ENCODE measurements at regions not wholly inside any gene's neighbourhood (a gene's known extent, or its start where the extent isn't known, plus 50 kb on each side); places are given as distances from the start of the nearest gene placed in this dataset.

GRCh38 chr5:74376187-74376586 is 264.3 kb downstream of the ENC1 start:
- DNase-seq (ENCODE audit: low spot score) = no peak

GRCh38 chr5:74375271-74375670 is 265.3 kb downstream of the ENC1 start:
- no peak for DNase-seq (ENCODE audit: low spot score)

GRCh38 chr5:74374656-74375055 is 265.9 kb downstream of the ENC1 start:
- DNase-seq (ENCODE audit: low spot score) = no peak

GRCh38 chr5:74373076-74373475 is 267.5 kb downstream of the ENC1 start:
- no peak for DNase-seq (ENCODE audit: low spot score)

GRCh38 chr5:74372502-74373064 is 267.9 kb downstream of the ENC1 start:
- DNase-seq (ENCODE audit: low spot score) = no peak

GRCh38 chr5:74372051-74372450 is 268.5 kb downstream of the ENC1 start:
- no peak for DNase-seq (ENCODE audit: low spot score)

GRCh38 chr5:74371621-74372020 is 268.9 kb downstream of the ENC1 start:
- DNase-seq (ENCODE audit: low spot score) = no peak

- DNase-seq (ENCODE audit: low spot score) = no peak
These were observed 270.4 kb downstream of the ENC1 start for GRCh38 chr5:74370168-74370567.

- no peak for DNase-seq (ENCODE audit: low spot score)
These were observed 271.4 kb downstream of the ENC1 start for GRCh38 chr5:74369173-74369572.

- DNase-seq (ENCODE audit: low spot score) = no peak
These were observed 272.6 kb downstream of the ENC1 start for GRCh38 chr5:74367934-74368333.

- no peak for DNase-seq (ENCODE audit: low spot score)
These were observed 273.2 kb downstream of the ENC1 start for GRCh38 chr5:74367241-74367733.

GRCh38 chr5:74365723-74366122 is 274.8 kb downstream of the ENC1 start:
- no peak for DNase-seq (ENCODE audit: low spot score)

- no peak for DNase-seq (ENCODE audit: low spot score)
These were observed 276.0 kb downstream of the ENC1 start for GRCh38 chr5:74364507-74364906.

GRCh38 chr5:74363603-74364205 is 276.8 kb downstream of the ENC1 start:
- DNase-seq (ENCODE audit: low spot score) = no peak

- DNase-seq (ENCODE audit: low spot score) = no peak
These were observed 278.8 kb downstream of the ENC1 start for GRCh38 chr5:74361406-74362358.

- no peak for DNase-seq (ENCODE audit: low spot score)
These were observed 279.9 kb downstream of the ENC1 start for GRCh38 chr5:74360535-74361210.

GRCh38 chr5:74357827-74358226 is 282.7 kb downstream of the ENC1 start:
- DNase-seq (ENCODE audit: low spot score) = no peak

GRCh38 chr5:74356009-74356695 is 284.4 kb downstream of the ENC1 start:
- DNase-seq (ENCODE audit: low spot score) = no peak

GRCh38 chr5:74355041-74355824 is 285.3 kb downstream of the ENC1 start:
- DNase-seq (ENCODE audit: low spot score) = no peak

- no peak for DNase-seq (ENCODE audit: low spot score)
These were observed 288.3 kb downstream of the ENC1 start for GRCh38 chr5:74352256-74352655.
